GM12891 (cell line): ENCODE measurements at regions not wholly inside any gene's neighbourhood (a gene's known extent, or its start where the extent isn't known, plus 50 kb on each side); places are given as distances from the start of the nearest gene placed in this dataset.

Experiments
- DNase-seq: peaks from one replicate; pipeline ENCODE4 v3.0.0; 2011; ENCODE audit warnings: low spot score; ENCODE audit not compliant: insufficient read length
- FAIRE-seq: peaks from 2 replicates; lab custom pipeline; 2011; peaks lifted over from hg19 to GRCh38; lab: Jason Lieb, UNC
- PAX5 ChIP-seq: IDR thresholded peaks from 2 replicates; pipeline ENCODE4 v1.6.1; 2011; ENCODE audit warnings: low read length, moderate library complexity, mild to moderate bottlenecking; ENCODE audit not compliant: insufficient read depth, severe bottlenecking
- POLR2A ChIP-seq: IDR thresholded peaks from 2 replicates; pipeline ENCODE4 v1.6.1; 2011; ENCODE audit warnings: low read depth, low read length, control low read depth
- POLR2AphosphoS5 ChIP-seq: IDR thresholded peaks from 2 replicates; pipeline ENCODE4 v1.6.1; 2011; ENCODE audit warnings: low read depth, low read length, control low read depth
- POU2F2 ChIP-seq: IDR thresholded peaks from 2 replicates; pipeline ENCODE4 v1.6.1; 2011; ENCODE audit warnings: low read depth, mild to moderate bottlenecking, control low read depth, low read length, moderate library complexity
- SPI1 ChIP-seq: IDR thresholded peaks from 2 replicates; pipeline ENCODE4 v1.6.1; 2011; ENCODE audit warnings: low read depth, low read length, control low read depth
- TAF1 ChIP-seq: IDR thresholded peaks from 2 replicates; pipeline ENCODE4 v1.6.1; 2011; ENCODE audit warnings: low read depth, low read length, control low read depth

DNA sequence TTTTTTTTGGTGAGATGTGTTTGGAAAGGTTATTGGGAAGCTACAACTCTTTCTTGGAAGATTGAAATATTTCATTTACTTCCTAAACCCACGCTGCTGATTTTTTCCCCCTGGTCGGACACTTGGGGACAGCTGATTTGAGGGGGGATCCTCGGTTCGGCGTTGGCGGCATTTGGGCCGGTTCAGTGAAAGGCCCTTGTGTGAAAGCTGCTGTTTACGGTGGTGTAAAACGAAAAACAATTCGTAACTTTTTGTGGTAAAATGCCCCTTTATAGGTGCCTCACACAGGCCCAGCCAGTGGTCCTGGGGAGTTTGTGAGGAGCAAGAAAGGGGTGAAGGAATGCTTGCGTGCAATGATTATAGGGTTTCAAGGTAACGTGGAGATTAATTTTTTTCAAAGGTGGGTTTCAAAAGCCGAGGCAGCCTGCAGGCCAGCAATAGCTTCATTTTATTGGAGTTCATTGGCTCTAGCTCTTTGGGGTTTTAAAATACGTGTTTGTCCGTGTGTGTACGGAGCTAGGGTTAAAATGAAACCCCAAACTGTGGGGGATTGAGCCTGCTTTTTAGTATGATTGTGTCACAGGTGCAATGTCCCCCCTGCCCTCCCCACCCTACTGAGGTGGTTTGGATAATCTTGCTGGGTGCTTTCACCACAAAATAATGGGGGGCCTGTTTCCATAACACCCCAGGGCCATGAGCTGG, 77.2 kb upstream of the PPARA start:
- TF ChIP-seq POU2F2: no peak
- no peak for TF ChIP-seq POLR2AphosphoS5
- TF ChIP-seq SPI1: no peak
- TF ChIP-seq PAX5: no peak
- TF ChIP-seq TAF1: no peak
- no peak for TF ChIP-seq POLR2A
- no peak for DNase-seq
- FAIRE-seq: no peak

DNA sequence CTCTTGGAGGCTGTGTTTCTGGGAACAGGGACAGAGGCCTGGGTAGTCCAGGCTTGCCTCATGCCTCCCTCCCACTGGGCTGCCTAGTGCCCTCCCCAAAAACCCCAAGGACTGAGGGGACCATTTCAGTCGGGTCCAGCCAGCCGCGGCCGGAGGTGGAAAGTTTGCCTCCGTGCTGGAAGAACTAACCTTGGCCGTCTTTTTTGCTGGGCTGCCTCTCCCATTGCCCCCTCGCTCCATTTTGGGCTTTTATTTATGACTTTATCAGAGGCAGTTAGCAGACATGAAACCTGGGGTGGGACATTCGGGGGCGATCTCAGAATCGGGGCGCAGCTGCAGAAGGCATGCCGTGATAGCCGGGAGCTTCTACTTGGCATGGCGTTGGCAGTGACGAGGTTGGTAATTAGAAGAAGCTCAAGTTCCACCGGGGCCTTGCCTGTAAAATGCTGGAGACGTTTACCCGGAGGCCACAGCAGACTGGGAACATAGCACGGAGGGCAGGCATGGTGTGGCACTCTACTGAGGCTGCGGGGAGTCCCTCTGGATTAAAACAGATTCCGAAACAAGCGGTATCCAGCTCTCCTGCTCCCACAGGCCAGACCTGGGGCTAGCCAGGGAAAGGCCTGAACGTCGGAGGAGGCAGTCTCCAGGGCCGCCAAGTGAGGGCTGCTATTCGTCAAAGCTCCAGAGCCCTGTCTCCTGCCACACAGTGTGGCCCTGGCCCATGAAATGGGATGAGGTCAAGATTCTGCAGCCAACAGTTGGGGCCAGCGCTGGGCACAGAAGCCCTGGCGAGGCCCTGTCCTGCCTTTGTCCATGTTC, 76.4 kb upstream of the PPARA start:
- TF ChIP-seq POLR2AphosphoS5 (no peak), TAF1 (no peak), POU2F2 (no peak), POLR2A (no peak), PAX5 (no peak), SPI1 (no peak)
- no peak for DNase-seq
- no peak for FAIRE-seq

DNA sequence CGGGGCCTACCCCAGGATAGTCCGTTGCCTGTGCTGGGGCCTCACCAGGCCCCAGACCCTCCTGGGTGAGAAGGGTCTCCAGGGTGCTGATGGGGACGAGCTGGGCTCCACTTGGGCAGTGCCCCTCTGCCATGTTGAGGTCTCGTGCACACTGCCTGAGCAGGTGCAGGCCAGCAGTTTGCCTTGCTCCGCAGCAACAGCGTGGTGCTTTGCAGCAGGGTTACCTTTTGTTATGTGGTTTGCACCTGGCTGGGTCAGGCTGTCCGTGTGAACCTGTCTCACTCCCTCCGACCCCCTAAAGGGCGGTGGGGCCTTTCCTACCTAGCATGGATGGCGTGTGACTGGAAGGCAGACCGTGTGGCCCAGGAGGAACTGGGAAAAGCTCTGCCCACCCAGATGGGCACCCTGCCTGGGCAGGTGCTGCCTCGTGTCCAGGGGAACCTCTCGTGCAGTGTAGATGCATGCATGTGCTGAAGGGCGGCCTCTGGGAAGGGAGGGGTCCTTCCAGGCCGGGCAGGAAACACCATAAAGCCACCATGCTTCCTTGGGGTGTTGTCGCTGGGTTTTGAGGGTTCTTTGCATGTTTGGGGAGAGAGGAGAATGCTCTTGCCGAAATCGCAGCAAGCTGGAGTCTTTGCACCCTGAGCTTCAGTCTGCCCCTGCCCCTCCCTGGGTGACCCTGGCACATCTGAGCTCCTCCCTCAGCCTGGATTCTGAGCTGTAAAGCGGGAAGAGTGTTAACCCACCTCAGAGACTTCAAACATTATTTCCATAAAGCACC, 75.4 kb upstream of the PPARA start:
- DNase-seq: no peak
- TF ChIP-seq PAX5: no peak
- TF ChIP-seq TAF1: no peak
- no peak for FAIRE-seq

DNA sequence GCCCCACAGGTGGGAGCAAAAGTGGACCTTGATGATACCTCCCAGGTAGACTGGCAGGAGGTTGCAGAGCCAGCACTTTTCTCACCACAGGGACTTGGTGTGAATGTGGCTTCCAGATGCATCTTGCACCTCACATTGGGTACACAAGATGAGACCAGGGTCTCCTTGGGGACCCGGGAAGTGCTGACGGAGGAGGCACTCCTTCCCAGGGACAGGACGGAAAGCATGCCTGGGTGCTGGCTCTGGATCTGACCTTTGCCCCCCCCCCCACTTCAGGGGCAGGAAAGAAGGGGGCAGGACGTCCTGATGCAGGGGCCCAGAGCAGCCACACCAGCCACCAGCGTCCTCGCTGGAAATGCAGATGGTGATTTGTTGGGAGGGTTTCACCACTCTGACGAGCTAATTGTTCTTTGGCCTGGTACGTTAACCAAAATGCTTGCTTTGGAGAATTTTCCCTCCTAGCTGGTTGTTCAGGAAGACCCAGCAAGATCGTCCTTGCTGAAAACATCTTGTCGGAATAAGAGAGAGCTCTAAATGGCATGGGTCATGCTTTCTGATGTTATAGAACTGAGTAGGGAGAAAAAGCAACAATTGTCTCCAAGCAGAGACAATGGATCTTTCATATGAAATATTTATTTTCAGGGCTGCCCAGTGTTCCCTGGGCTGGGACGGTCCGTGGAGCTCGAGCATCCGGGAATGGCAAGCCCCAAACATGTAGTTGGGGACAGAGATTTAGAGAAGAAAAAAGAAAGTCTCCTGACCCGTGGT, 74.4 kb upstream of the PPARA start:
- FAIRE-seq: no peak
- TF ChIP-seq TAF1 (no peak), POU2F2 (no peak), POLR2AphosphoS5 (no peak), PAX5 (no peak), POLR2A (no peak), SPI1 (no peak)
- no peak for DNase-seq

DNA sequence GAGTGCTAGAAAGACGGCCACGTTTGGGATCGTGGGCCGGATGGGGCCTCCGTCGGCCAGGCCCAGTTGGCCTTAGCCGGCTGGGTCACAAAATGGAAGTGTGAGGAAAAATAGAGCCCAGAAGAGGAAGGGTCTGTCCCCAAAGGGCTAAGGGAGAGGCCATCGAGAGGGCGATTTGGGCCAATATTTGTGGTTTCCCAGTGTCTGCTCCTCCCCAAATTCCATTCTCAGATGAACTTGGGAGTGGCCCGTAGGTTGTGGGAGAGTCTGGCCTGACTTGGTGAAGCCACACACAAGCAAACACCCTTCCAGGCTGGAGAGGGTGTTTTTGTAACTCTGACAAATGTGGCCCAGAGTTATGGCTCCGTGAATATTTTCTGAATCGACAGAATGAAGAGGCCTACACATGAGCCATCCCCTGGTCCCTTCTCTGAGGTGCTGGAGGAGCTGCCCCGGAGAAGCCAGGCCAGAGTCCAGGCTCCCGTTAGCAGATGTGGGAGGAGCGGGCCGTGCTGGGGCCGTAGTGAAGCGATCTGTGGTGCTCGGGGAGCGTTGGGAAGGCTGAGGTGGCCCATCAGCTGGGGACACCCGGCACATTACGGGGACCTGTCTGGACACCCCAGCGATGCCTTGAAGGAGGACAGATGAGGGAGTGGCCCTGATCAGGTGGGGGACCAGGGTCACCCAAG, 73.5 kb upstream of the PPARA start:
- TF ChIP-seq PAX5 (no peak), POLR2AphosphoS5 (no peak), POLR2A (no peak), POU2F2 (no peak), TAF1 (no peak), SPI1 (no peak)
- DNase-seq (no peak), FAIRE-seq (no peak)

DNA sequence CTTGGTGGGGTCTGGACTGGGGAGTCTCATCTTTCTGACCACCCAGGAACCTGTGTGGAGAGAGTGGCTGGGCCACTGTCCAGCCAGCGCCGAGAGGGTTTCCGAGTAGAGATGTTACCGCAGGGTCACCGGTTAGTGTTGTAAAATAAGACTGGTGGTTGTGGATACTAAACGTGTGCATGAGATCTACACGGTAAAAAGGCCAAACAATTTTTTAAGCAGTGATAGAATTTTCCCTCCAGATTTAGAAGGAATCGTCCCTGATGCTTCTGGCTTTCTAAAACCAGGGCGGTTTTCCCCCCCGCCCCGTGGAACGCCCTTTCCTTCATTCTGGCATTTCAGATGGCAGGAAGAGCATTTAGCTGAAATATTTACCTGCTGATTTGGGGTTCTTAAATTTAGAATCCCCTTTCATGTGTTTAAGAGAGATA, 72.6 kb upstream of the PPARA start:
- TF ChIP-seq SPI1 (no peak), POLR2A (no peak), POLR2AphosphoS5 (no peak), POU2F2 (no peak), TAF1 (no peak), PAX5 (no peak)
- no peak for DNase-seq
- FAIRE-seq: no peak

DNA sequence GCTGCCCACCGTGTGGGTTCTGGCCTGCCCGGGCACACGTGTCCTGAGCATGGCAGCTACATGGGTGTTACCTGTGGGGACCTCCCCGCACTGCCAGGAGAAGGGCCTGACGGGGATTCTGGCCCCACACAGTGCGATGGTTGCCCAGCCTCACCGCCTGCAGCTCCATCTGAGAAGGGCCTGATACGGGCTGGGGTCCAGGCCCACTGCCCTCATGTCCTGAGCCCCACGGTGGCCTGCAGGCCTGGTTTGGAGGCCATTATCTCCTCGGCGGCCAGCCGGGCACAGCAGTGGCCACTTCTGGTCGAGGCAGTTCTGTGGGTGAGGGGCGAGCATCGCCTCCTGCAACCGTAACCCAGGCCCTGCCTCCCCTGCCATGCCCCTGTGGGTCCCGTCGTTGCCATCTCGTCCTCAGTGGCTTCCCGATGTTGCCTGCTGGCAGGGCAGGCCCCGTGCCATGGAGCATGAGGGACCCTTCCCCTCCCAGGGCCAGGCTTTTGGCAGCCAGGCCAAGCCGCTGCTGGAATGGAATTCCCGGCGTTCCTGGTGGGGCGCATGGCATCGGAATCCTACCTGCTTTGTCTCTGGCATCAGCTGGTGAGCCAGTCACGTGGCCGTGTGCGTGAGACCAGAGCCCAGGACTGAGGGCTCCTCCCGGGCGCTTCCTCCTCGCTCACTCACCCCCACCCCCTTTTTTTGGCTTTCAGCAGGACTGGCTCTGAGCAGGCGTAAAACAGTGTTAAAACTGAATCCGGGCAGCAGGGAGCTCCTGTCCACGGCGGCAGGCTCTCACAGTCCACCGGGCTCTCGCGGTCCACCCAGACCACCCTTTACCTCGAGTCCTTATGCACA, 71.9 kb upstream of the PPARA start:
- FAIRE-seq (no peak), DNase-seq (no peak)
- no peak for TF ChIP-seq SPI1
- TF ChIP-seq POLR2A: no peak
- TF ChIP-seq POU2F2: no peak
- TF ChIP-seq POLR2AphosphoS5: no peak
- TF ChIP-seq PAX5: no peak
- TF ChIP-seq TAF1: no peak
